ENCODE measurements at regions not wholly inside any gene's neighbourhood (a gene's known extent, or its start where the extent isn't known, plus 50 kb on each side); places are given as distances from the start of the nearest gene placed in this dataset.

DNA sequence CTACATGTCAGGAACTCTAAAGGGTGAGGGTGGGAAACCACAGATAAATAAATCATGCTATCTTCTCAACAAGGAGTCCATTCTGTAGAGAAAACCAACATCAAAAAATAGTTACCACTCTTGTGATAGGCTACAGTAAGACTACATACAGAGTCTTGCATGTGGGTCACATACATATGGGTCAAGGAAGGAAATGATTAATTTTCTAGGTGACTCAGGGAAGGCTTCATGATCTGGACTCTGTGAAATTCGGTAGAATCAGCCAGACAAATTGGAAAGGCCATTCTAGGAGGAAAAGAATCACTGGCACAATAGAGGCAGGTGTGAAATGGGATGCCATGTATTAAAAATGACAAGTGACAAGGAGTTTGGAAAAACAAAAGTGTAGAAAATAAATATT is 638.9 kb downstream of the LIG4 start:
- no peak overlapping the region for H2BK120ac ChIP-seq (ENCODE audit: low read depth, low read length)
- no peak overlapping the region for H3K4ac ChIP-seq (ENCODE audit: low read depth in 1 of 2, low read length in 2 of 2)
- no peak overlapping the region for H2BK15ac ChIP-seq (ENCODE audit: low read depth, poor library complexity, severe bottlenecking)
- H2AFZ ChIP-seq (ENCODE audit: low read depth, low read length): no peak overlapping the region
- H3K9me3 ChIP-seq (ENCODE audit: control insufficient read depth, low read length): peaks cover 12% of the 10 kb centered on the region
- WGBS: 65% methylated on average over 1 of the region's 1 CpG
- H3K14ac ChIP-seq (ENCODE audit: low read length in 2 of 2): no peak overlapping the region
- H3K4me1 ChIP-seq (ENCODE audit: control insufficient read depth, insufficient read depth, low read depth, low read length): no peaks in the 10 kb centered on the region
- H4K91ac ChIP-seq (ENCODE audit: low read length): no peak overlapping the region
- H3K4me3 ChIP-seq (ENCODE audit: insufficient read depth in 1 of 2, low read depth in 1 of 2, low read length in 2 of 2): no peak overlapping the region
- no peak for DNase-seq
- no peak overlapping the region for H3K27ac ChIP-seq (ENCODE audit: low read length, poor library complexity, severe bottlenecking)
- no peak overlapping the region for H2AK5ac ChIP-seq (ENCODE audit: low read length, severe bottlenecking)
- no peak overlapping the region for H2BK5ac ChIP-seq (ENCODE audit: low read depth, low read length, poor library complexity, severe bottlenecking)
- H4K8ac ChIP-seq (ENCODE audit: low read length): no peak overlapping the region
- H3K36me3 ChIP-seq (ENCODE audit: control insufficient read depth in 1 of 2, insufficient read depth in 2 of 2, low read depth in 1 of 2, low read length in 2 of 2): no peaks in the 10 kb centered on the region
- H3K18ac ChIP-seq (ENCODE audit: low read depth in 1 of 2, low read length in 2 of 2): no peak overlapping the region
- no peaks in the 10 kb centered on the region for H3K27me3 ChIP-seq (ENCODE audit: control insufficient read depth in 1 of 2, insufficient read depth in 1 of 2, low read length in 2 of 2)
- H3K23ac ChIP-seq (ENCODE audit: low read length in 2 of 2): no peak overlapping the region
- no peak overlapping the region for H2BK12ac ChIP-seq (ENCODE audit: low read length in 2 of 2)
- H3K4me2 ChIP-seq (ENCODE audit: low read length, poor library complexity, severe bottlenecking): no peak overlapping the region
- H3K79me1 ChIP-seq (replicated peaks; ENCODE audit: low read length, poor library complexity, severe bottlenecking): peaks cover 33% of the 10 kb centered on the region
- no peak overlapping the region for H3K9ac ChIP-seq (ENCODE audit: low read length)

DNA sequence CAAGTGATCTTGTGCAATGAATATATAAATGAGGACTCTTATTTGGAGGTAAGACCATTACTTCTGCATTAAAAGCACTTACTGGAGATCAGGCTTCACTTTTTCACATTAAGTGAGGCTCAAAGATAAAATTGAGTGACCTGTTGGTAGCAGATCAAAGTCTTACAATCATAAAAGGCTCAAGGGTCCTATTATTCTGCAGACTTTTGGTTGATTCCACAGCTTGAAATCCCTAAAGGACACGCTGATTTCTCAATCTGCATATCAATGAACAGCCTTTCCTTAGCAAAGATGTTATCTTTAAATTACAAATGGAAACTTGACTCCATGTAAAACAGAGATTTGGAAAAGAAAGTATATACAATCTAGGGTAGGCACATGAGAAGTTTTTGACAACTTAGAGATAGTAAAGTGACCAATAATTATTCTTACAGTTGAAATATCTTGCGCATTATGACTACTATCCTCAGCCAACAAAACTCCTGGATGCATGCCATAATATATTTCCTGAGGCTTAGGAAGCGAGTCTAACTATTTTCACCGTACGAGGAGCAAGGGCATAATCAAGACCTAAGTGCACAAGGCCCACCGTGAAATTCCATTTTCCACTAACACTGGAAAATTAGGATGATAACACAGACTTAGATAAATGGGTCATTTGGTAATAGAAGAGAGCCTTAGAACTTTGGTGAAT is 640.7 kb downstream of the LIG4 start:
- WGBS: 94% methylated on average over 4 of the region's 6 CpGs
- Histone ChIP-seq H4K8ac (ENCODE audit: low read length) (no peak overlapping the region), H3K4me1 (ENCODE audit: control insufficient read depth, insufficient read depth, low read depth, low read length) (no peaks in the 10 kb centered on the region), H3K9me3 (ENCODE audit: control insufficient read depth, low read length) (peaks cover 12% of the 10 kb centered on the region), H3K23ac (ENCODE audit: low read length in 2 of 2) (no peak overlapping the region), H3K79me1 (replicated peaks; ENCODE audit: low read length, poor library complexity, severe bottlenecking) (peaks cover 29% of the 10 kb centered on the region), H3K36me3 (ENCODE audit: control insufficient read depth in 1 of 2, insufficient read depth in 2 of 2, low read depth in 1 of 2, low read length in 2 of 2) (no peaks in the 10 kb centered on the region), H3K27me3 (ENCODE audit: control insufficient read depth in 1 of 2, insufficient read depth in 1 of 2, low read length in 2 of 2) (no peaks in the 10 kb centered on the region), H3K14ac (ENCODE audit: low read length in 2 of 2) (no peak overlapping the region), H2BK5ac (ENCODE audit: low read depth, low read length, poor library complexity, severe bottlenecking) (no peak overlapping the region), H2BK120ac (ENCODE audit: low read depth, low read length) (no peak overlapping the region), H3K4me3 (ENCODE audit: insufficient read depth in 1 of 2, low read depth in 1 of 2, low read length in 2 of 2) (no peak overlapping the region), H2AK5ac (ENCODE audit: low read length, severe bottlenecking) (no peak overlapping the region), H3K9ac (ENCODE audit: low read length) (no peak overlapping the region), H3K27ac (ENCODE audit: low read length, poor library complexity, severe bottlenecking) (no peak overlapping the region), H3K4me2 (ENCODE audit: low read length, poor library complexity, severe bottlenecking) (no peak overlapping the region), H2BK15ac (ENCODE audit: low read depth, poor library complexity, severe bottlenecking) (no peak overlapping the region), H2BK12ac (ENCODE audit: low read length in 2 of 2) (no peak overlapping the region), H2AFZ (ENCODE audit: low read depth, low read length) (no peak overlapping the region), H4K91ac (ENCODE audit: low read length) (no peak overlapping the region), H3K18ac (ENCODE audit: low read depth in 1 of 2, low read length in 2 of 2) (no peak overlapping the region), H3K4ac (ENCODE audit: low read depth in 1 of 2, low read length in 2 of 2) (no peak overlapping the region)
- DNase-seq: no peak

DNA sequence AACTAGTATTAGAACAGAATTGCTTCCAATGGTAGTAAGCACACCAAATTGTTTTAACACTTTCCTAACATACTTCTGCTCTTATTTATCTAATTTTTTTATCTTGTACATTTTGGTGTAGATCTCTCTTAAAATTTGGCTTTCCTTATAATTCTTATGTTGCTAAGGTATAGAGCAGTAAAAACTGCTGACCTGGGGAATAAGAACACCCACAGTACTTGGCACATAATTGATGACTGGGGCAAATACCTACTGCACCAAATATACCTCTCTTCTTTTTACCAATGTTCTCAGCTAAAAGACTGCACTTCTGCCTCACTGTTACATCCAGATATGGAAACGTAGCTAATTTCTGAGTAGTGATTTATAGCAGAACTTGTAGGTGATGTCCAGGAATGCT is 642.2 kb downstream of the LIG4 start:
- Histone ChIP-seq H2AFZ (ENCODE audit: low read depth, low read length) (no peak overlapping the region), H2AK5ac (ENCODE audit: low read length, severe bottlenecking) (no peak overlapping the region), H3K4ac (ENCODE audit: low read depth in 1 of 2, low read length in 2 of 2) (no peak overlapping the region), H3K4me2 (ENCODE audit: low read length, poor library complexity, severe bottlenecking) (no peak overlapping the region), H3K14ac (ENCODE audit: low read length in 2 of 2) (no peak overlapping the region), H2BK12ac (ENCODE audit: low read length in 2 of 2) (no peak overlapping the region), H3K23ac (ENCODE audit: low read length in 2 of 2) (no peak overlapping the region), H2BK120ac (ENCODE audit: low read depth, low read length) (no peak overlapping the region), H2BK15ac (ENCODE audit: low read depth, poor library complexity, severe bottlenecking) (no peak overlapping the region), H3K9ac (ENCODE audit: low read length) (no peak overlapping the region), H3K18ac (ENCODE audit: low read depth in 1 of 2, low read length in 2 of 2) (no peak overlapping the region), H4K91ac (ENCODE audit: low read length) (no peak overlapping the region), H3K9me3 (ENCODE audit: control insufficient read depth, low read length) (peaks cover 12% of the 10 kb centered on the region), H2BK5ac (ENCODE audit: low read depth, low read length, poor library complexity, severe bottlenecking) (no peak overlapping the region), H3K27me3 (ENCODE audit: control insufficient read depth in 1 of 2, insufficient read depth in 1 of 2, low read length in 2 of 2) (no peaks in the 10 kb centered on the region), H3K4me1 (ENCODE audit: control insufficient read depth, insufficient read depth, low read depth, low read length) (no peaks in the 10 kb centered on the region), H4K8ac (ENCODE audit: low read length) (no peak overlapping the region), H3K4me3 (ENCODE audit: insufficient read depth in 1 of 2, low read depth in 1 of 2, low read length in 2 of 2) (no peak overlapping the region), H3K36me3 (ENCODE audit: control insufficient read depth in 1 of 2, insufficient read depth in 2 of 2, low read depth in 1 of 2, low read length in 2 of 2) (no peaks in the 10 kb centered on the region), H3K79me1 (replicated peaks; ENCODE audit: low read length, poor library complexity, severe bottlenecking) (peaks cover 27% of the 10 kb centered on the region), H3K27ac (ENCODE audit: low read length, poor library complexity, severe bottlenecking) (no peak overlapping the region)
- no peak for DNase-seq
- no CpG with 5 or more reads among the region's 1 CpG for WGBS

DNA sequence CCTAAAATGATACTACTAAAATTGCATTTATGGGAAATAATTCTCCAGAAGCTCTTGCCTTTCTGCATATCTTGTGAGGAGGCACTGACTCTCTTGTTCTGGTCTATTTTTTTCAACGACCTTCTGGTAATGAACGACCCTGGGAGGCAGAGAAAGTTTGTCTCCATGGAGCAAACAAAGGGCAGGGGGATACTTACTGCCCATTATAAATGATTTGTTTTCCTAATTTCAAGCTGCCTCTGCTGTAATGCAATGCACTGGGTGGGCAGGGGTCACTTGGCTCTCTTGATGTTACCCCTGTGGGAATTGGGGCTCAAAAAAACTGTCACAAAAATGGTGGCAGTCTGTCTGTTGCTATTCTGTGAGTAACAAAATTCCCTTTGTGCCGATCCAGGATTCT is 643.2 kb downstream of the LIG4 start:
- Histone ChIP-seq H3K36me3 (ENCODE audit: control insufficient read depth in 1 of 2, insufficient read depth in 2 of 2, low read depth in 1 of 2, low read length in 2 of 2) (no peaks in the 10 kb centered on the region), H3K27ac (ENCODE audit: low read length, poor library complexity, severe bottlenecking) (no peak overlapping the region), H2BK15ac (ENCODE audit: low read depth, poor library complexity, severe bottlenecking) (no peak overlapping the region), H3K4me1 (ENCODE audit: control insufficient read depth, insufficient read depth, low read depth, low read length) (peaks cover 2% of the 10 kb centered on the region), H2BK12ac (ENCODE audit: low read length in 2 of 2) (no peak overlapping the region), H3K23ac (ENCODE audit: low read length in 2 of 2) (no peak overlapping the region), H3K9ac (ENCODE audit: low read length) (no peak overlapping the region), H3K14ac (ENCODE audit: low read length in 2 of 2) (no peak overlapping the region), H4K91ac (ENCODE audit: low read length) (peak overlapping the region; percentile 22), H3K4me2 (ENCODE audit: low read length, poor library complexity, severe bottlenecking) (no peak overlapping the region), H4K8ac (ENCODE audit: low read length) (no peak overlapping the region), H2AK5ac (ENCODE audit: low read length, severe bottlenecking) (no peak overlapping the region), H3K79me1 (replicated peaks; ENCODE audit: low read length, poor library complexity, severe bottlenecking) (peaks cover 30% of the 10 kb centered on the region), H3K18ac (ENCODE audit: low read depth in 1 of 2, low read length in 2 of 2) (no peak overlapping the region), H3K4ac (ENCODE audit: low read depth in 1 of 2, low read length in 2 of 2) (no peak overlapping the region), H3K9me3 (ENCODE audit: control insufficient read depth, low read length) (peaks cover 15% of the 10 kb centered on the region), H3K4me3 (ENCODE audit: insufficient read depth in 1 of 2, low read depth in 1 of 2, low read length in 2 of 2) (no peak overlapping the region), H3K27me3 (ENCODE audit: control insufficient read depth in 1 of 2, insufficient read depth in 1 of 2, low read length in 2 of 2) (no peaks in the 10 kb centered on the region), H2AFZ (ENCODE audit: low read depth, low read length) (no peak overlapping the region), H2BK5ac (ENCODE audit: low read depth, low read length, poor library complexity, severe bottlenecking) (no peak overlapping the region), H2BK120ac (ENCODE audit: low read depth, low read length) (no peak overlapping the region)
- WGBS: 81% methylated on average over 3 of the region's 3 CpGs
- no peak for DNase-seq

Measured in mesenchymal stem cell (in vitro differentiated cells and primary cell).